CD4-positive, alpha-beta T cell treated with Interleukin-1 beta for 1 hour (primary cell): ENCODE measurements at regions not wholly inside any gene's neighbourhood (a gene's known extent, or its start where the extent isn't known, plus 50 kb on each side); places are given as distances from the start of the nearest gene placed in this dataset.
"Not testable (repeated sequence)": the region's sequence is repeated elsewhere in the genome, so short reads cannot be mapped to it uniquely, and the experiment has no call there.

ENCODE experiments used
- DNase-seq, 2 donors: peaks; one replicate each; pipeline ENCODE4 v3.0.0-alpha.2; 2020 to 2022

DNA sequence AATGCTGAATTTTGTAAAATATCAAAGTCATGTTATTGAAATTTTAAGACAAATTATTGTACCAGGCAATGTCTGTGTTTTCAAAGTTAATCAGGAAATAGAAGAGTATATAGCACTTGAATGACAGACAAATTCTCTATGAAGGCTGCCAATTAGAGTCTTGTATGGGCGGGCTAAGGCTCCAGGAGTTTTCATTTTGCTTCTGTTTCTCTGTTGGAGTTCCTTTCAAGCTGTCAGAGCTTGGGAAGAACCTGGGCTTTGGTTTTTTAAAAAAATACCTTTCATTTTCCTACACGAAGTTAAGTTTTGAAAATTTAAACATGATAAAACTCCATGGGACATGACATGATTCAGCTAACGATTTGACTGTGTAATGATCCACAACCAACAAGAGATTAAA lies 339.0 kb upstream of the KCNH7 start:
- DNase-seq, result no peak

- no peak for DNase-seq
Observed at GRCh38 chr2:163175294-163175693, 336.7 kb upstream of the KCNH7 start.

DNA sequence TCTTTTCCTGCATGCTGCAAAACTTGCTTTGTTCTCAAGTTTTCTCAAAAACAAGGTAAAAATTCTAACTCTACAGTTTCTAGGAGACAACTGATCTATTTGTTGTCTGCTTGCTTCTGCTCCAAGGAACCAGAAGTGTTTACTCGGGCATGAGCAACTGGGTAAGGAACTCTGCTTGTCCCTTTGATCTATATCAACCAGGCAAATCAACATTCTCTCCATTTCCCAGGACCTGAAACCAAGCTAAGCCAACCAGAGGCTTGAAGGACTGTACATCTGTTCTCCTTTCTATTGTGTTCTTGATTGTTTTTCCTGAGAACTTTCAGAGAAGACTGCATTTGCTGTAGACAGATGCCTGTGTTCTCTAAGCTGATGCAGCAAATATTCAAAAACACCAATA lies 335.0 kb upstream of the KCNH7 start:
- no peak for DNase-seq

DNA sequence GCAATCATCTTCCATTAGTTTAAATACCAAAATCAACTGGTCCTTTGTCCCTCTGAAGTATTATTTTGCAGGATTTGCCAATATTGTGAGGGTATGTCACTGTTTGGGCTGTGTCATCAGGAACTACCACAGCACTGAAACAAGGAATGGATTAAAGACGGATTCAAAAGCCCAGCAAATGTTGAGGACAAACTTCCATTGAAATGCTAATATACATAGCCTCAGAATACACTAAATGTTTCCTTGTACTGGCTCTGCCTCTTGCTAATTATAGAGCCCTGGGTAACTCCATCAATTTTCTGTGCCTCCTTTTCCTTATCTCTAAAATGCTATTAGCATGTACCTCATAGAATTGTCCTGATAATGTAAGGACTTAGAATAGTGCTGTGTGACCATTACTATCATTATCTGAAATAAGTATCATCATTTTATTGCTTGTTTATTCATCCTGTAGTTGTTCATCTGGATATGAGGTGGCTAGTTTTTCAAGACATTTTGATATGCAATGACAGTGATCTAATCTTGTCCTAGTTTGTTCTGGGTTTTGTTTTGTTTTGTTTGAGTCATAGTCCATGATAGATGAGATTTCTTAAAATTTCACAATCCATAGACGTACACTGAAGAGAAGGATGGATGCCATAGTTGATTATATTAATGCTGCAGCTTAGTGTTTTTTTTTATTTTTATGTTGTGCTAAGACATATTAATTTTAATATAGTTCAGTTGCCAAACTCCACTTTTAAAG lies 333.4 kb upstream of the KCNH7 start:
- no peak for DNase-seq

- DNase-seq, result no peak
Observed at GRCh38 chr2:163157891-163158496, 319.4 kb upstream of the KCNH7 start.

DNA sequence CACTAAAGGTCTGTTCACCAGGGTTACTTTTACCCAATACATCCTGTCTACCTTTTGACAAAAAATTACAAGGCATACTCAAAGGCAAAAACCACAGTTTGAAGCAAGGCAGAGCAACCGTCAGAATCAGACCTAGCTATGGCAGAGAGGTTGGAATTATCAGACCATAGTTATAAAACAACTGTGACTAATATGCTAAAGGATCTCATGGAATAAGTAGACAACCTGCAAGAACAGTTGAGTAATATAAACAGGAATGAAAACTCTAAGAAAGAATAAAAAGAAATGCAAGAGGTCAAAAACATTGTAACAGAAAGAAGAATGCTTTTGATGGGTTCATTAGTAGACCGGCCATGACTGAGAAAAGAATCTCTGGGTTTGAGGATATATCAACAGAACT lies 318.8 kb upstream of the KCNH7 start:
- no peak for DNase-seq

DNA sequence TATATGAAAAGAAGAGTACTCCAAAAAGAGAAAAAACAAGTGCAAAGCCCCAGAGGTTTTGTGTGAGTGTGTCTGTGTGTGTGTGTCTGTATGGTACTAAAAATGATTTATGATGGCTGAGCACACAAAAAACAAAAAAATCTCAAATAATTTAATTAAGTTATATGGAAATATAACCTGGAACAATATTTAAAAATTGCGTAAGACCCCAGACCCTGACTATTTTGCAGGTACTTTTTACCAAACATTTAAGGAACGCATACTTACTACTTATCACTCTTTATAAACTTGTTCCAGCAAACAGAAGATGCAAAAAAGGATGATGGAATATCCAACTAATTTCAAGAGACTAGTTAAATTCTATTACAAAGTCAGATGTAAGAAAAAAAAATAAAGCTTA lies 317.4 kb upstream of the KCNH7 start:
- DNase-seq, result no peak

DNA sequence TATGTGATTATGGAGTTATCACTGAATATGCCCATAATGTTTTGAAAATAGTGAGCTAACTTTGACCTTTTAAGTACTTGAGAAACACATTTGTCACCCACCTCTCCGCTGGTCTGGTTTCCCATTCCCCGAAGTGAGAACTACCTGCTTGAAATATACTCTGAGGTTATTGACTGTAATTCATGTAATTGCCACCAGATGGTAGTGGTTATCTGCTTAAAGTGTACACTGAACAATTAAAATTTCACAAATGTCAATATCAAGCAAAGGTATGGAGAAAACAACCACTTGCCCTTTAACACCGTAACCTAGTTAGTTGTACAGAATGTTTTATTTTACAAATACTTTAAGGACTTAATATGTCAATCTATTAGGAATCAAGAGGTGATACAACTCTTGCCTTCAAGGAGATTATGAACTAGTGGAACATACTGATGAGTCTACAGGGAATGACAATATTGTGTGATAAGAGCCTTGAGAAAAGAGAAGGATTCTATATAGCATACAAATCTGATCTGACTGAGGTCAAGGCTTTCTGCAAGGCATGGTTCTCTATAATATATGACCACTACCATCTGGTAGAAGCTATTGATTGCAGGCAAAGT lies 316.8 kb upstream of the KCNH7 start:
- no peak for DNase-seq

DNA sequence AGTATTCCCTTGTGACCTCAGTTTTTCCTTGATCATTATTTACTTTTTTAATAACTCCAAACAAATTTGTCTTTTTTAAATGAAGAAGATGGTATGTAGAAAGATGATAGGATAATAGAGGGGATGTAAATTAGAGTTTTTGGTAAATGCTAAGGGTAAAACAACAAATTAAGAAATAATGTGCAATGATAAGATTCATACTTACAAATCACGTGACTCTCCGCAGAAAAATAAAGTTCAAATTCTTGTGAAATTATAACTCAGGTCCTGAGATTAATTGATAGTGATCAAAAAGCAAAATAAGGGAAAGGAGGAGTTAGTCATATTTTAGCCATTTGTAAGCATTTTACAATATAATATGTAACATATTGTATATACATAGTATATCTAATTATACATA lies 304.1 kb upstream of the KCNH7 start:
- no peak for DNase-seq

DNA sequence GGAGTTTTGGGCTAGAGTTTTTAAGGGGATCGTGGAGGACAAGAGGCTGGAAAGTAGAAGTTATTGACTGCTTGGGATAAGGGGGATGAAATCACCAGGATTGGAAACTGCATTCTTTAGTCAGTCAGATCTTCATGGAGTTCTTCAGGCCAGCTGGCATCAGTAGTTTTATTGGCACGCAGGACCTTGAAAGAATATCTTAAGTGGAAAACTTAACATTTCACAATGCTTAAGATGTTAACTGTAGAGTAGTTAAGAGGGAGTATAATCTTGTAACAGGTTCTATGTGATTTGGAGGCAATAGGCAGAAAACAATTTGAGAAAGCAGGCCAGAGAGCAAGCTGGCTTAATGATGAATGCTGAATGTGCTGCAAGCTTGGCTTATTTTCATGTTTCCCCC lies 300.4 kb upstream of the KCNH7 start:
- no peak for DNase-seq

DNA sequence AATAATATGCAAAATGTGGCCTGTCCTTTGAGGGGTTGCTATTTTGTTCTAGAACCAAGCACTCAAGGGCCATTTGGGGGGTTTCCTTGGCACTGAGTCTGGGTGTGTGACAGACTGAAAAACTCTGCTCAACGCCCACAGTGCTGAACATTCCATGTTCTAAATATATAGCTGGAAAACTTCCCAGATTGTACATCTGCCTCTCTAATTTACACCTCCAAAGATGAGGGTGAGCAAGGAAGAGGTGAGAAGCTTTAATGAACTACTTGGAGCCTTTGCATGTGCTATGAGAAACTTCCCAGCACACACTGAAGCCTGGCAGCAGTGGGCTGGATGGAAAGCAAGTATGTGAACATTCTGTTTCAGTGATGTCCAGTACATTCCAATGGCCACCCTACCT lies 296.7 kb upstream of the KCNH7 start:
- no peak for DNase-seq

GRCh38 chr2:163133602-163134001 lies 295.0 kb upstream of the KCNH7 start:
- DNase-seq, result no peak

DNA sequence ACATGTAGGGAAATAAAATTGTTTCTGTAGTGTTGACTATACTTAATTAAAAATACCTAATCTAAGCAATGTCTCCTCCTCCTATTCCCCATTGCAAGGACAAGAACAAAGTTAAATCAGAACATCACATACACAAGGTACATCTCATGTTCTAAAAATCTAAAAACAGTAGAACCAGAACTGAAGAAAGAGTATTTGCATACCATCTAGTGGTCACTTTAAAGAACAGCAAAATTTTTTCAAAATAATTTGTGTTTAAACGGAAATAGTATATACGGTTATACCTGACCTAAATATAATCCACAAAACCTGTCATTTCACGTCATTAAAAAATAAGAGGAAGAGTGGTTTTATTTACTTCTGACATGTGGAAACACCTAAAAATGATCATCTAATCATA lies 294.3 kb upstream of the KCNH7 start:
- no peak for DNase-seq

GRCh38 chr2:163132207-163132606 lies 293.6 kb upstream of the KCNH7 start:
- DNase-seq, result not testable (repeated sequence)

DNA sequence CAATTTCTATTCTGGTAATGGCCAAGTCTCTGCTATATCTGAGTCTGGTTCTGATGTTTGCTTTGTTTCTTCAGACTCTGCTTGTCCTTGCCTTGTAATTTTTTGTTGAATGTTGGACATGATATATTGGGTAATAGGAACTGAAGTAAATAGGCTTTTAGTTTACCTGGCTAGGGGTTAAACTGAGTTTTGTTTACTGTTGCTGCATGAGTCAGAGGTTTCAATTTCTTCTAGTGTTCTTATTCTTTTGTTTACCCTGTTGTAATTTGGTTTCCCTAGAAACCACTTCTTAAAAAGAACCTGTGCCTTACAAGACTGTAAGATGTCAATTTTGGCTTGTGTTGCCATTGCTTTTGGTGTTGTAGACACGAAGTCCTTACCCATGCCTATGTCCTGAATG lies 285.0 kb upstream of the KCNH7 start:
- no peak for DNase-seq

DNA sequence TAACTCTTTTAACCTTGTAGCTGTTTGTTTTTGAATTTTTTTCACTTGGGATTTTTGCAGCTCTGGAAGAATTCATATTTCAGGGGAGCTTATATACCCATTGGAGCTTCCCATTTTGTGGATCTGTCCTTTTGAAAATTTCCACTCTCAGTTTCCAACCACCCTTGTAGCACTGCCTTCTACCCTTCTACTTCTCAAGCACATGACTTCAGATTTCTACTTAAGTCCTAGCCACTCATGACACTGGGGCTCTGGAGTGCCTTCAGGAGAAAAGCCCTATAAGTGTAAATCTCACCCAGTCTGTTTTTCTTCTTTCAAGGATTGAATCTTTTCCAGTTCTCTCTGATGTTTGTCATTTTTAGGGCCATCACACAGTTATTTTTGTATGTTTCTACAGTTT lies 283.7 kb upstream of the KCNH7 start:
- DNase-seq, result no peak

DNA sequence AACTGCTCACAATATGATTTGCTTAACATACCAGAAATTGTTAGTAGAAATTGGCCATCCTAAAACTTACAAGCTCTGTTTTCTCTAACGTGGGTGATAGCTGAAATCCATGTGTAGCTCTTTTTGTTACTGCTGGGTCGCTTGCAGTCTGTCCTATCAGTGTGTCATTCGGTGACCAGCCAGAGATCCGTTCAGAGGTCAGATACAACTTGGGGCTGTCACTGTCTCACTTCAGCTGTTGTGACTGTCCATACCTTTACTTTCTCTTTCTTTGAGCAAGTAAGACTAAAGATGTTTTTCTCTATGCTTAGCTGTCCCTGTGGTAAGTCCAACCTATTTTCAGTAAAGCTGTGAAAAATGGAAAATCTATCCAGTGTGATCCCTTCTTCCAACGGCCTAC lies 282.9 kb upstream of the KCNH7 start:
- DNase-seq, result no peak

- DNase-seq, result no peak
Observed at GRCh38 chr2:163119966-163120365, 281.4 kb upstream of the KCNH7 start.

GRCh38 chr2:163086940-163087339 lies 248.4 kb upstream of the KCNH7 start:
- no peak for DNase-seq

DNA sequence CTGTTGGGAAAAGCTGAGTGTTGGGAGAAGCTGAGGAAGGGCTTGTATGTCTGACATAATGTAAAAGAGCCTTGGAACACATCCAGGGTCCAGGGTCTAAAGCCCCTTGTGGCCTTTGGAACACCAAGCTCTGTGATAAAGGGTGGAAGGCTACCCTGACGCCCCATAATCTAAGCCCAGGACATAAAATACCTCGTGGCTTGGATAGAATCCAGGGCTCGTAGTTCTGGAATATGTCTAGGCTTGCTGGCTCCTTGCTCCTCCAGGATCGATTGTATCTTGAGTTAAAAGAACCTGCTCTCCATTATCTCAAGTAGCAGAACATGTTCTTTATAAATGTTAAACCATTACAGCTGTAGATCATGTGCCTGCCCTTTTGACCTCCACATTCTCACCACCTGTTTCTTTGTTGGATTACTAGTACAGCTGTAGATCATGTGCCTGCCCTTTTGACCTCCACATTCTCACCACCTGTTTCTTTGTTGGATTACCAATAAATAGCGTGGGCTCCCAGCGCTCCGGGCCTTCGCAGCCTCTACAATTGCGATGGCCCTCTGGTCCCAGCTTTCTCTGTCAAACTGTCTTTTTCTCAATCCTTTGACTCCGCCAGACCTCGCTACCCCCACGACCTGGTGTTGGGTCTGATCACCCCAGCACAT lies 246.9 kb upstream of the KCNH7 start:
- DNase-seq, result not testable (repeated sequence)

DNA sequence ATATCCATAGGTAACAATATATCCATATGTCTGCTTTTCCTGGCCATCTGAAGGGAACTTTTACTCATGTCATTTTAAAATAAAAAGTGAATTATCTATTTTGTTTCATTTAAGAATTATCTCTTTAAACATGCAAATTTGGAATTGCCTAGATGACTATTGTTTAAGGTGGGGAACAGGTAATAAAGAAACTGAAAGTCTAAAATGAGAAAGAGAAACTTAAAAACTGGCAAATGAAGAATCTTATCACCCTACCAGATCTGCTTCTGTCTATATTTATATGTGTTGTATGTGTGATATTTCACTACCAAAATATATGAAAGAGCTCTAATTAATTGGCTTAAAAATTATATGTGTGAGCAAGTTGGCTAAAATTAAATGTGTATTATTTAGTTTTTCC lies 243.2 kb upstream of the KCNH7 start:
- no peak for DNase-seq

DNA sequence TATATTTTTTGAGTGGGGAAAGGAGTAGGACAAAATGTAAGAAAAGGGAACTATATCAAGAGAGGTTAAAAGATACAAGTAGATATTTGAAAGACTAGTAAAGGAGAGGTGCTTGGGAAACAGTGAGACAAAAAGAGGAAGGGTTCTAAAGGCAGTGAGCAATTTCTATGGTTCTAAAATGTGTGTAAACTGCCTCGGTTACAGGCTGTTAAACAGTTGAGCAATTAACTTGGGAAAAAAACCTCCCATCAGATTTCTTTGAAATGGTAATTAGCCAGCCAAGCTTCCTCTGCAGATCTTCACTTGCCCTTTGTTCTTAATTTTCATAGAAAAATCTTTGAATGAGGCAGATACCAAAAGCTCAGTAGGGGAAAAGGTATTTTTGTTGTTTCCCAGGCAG lies 238.7 kb upstream of the KCNH7 start:
- DNase-seq, result no peak

GRCh38 chr2:163066085-163066484 lies 227.5 kb upstream of the KCNH7 start:
- DNase-seq, result no peak

DNA sequence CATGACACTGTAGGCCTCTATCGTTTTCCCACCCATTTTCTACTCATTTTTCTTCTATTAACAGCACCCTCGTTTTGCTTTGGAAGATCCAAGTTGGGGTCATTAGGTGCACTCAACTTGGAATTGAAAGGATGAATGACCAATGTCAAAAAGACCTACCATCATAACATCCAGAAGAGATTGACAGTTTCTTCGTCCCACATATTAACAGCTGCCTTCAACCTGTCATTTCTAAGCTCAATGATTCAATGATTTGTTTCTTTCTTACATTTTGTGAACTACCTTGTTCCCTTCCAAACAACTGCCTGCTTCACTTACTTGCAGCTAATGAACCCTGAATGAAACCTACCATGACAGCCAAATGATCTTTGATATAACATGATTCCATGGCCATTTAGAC lies 224.0 kb upstream of the KCNH7 start:
- DNase-seq, result no peak
